GM12864 (cell line): ENCODE measurements at regions not wholly inside any gene's neighbourhood (a gene's known extent, or its start where the extent isn't known, plus 50 kb on each side); places are given as distances from the start of the nearest gene placed in this dataset.

ENCODE experiments used
- DNase-seq: peaks from one replicate; pipeline ENCODE4 v3.0.0-alpha.2; 2011; ENCODE audit warnings: low read depth
- H3K4me3 ChIP-seq: 2 replicates; pipeline ENCODE4 v1.5.1; 2011; ENCODE audit warnings: mild to moderate bottlenecking, low read depth, low read length, control low read depth
- TF ChIP-seq, protein P1 (sequence below): IDR thresholded peaks from 2 replicates; pipeline ENCODE4 v1.5.1; 2011; ENCODE audit warnings: low read depth, mild to moderate bottlenecking, moderate library complexity, low read length, control low read depth, inconsistent platforms; ENCODE audit errors: missing control alignments

DNA sequence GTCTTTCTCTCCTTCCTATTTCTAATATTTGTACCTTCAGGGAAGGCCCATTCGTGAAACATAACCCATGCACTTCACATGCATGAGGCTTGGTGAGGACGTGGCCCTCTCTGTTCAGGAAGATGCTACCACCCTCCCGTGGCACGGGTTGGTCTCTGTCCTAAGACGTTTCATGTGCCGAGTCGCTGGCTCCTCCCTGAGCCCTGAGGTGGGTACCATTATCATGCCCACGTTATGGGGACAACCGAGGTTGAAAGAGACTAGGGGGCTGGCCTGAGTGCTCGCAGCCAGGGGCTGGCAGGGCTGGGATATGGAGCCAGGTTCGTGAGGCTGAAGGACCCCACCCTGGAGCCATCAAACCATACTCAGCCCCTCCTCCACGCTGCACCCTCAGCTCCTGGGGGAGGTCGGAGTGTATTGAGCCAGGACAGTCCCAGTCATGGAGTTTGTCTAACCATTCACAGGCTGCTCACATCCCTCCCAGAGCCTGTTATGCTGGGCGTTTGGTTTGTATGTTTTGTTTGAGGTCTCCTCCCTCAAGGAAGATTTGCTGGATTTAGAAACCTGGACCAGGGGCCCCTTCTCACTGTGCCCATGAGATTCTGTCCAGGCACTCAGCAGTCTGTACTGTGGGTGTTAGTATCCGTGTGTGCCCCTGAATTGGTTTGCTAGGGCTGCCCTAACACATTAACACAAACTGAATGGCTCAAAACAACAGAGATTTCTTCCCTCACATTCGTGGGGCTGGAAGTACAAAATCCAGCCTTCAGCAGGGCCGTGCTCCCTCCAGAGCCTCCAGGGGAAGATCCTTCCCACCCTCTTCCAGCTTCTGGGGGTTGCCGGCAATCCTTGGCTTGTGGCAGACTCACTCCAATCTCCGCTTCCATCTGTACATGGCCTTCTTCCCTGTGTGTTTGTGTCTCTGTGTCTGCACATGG, 88.3 kb downstream of the ANKRD60 start:
- no peak overlapping the region for H3K4me3 ChIP-seq
- DNase-seq = no peak
- TF ChIP-seq, protein P1, sequence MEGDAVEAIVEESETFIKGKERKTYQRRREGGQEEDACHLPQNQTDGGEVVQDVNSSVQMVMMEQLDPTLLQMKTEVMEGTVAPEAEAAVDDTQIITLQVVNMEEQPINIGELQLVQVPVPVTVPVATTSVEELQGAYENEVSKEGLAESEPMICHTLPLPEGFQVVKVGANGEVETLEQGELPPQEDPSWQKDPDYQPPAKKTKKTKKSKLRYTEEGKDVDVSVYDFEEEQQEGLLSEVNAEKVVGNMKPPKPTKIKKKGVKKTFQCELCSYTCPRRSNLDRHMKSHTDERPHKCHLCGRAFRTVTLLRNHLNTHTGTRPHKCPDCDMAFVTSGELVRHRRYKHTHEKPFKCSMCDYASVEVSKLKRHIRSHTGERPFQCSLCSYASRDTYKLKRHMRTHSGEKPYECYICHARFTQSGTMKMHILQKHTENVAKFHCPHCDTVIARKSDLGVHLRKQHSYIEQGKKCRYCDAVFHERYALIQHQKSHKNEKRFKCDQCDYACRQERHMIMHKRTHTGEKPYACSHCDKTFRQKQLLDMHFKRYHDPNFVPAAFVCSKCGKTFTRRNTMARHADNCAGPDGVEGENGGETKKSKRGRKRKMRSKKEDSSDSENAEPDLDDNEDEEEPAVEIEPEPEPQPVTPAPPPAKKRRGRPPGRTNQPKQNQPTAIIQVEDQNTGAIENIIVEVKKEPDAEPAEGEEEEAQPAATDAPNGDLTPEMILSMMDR = no peak

GRCh38 chr20:58138395-58138794, 90.1 kb downstream of the ANKRD60 start:
- TF ChIP-seq, protein P1 = no peak
- no peak overlapping the region for H3K4me3 ChIP-seq
- DNase-seq = no peak

GRCh38 chr20:58137651-58138265, 90.7 kb downstream of the ANKRD60 start:
- no peak for DNase-seq
- TF ChIP-seq, protein P1 = no peak
- no peak overlapping the region for H3K4me3 ChIP-seq

- TF ChIP-seq, protein P1 = no peak
- H3K4me3 ChIP-seq = no peak overlapping the region
Observed at GRCh38 chr20:58137236-58137635, 91.2 kb downstream of the ANKRD60 start.

GRCh38 chr20:58136149-58136484, 92.3 kb downstream of the ANKRD60 start:
- TF ChIP-seq, protein P1 = no peak
- DNase-seq = no peak
- H3K4me3 ChIP-seq = no peak overlapping the region

More at GRCh38 chr20:58137236-58137635, 91.2 kb downstream of the ANKRD60 start:
- no peak for DNase-seq

DNA sequence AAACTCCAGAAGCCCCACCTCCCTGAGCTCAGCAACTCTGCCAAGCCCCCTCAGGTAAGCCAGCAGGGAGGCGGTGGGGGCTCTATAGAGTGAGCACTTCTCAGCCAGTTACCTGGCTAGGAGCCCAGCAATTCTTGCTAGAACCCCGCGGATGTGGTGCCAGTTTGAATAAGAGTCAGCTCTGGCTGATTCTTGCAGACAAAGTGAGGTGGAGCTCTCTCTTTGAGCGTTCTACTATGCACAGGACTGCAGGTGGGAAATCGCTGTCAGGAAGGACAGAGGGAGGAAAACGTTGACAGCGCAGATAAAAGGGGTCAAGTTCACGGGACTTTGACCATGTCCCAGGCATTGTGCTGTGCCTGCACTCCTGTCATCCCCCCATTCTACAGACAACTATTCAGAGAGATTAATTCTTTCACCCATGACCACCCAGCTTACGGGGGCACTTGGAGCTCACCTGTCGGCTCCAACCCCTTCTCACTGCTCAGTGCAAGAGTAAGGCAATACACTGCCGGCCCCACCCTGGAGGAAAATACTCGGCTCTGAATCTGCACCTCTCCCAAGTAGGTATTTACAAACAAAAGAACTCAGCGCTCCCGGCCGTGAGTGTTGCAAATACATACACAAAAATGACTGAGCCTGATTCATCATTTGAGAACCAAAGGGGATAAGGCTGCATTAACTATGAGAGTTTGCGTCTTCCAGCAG, 92.9 kb downstream of the ANKRD60 start:
- no peak for DNase-seq
- no peak overlapping the region for H3K4me3 ChIP-seq
- TF ChIP-seq, protein P1 = no peak
